Psoas muscle (tissue), 7 donors: ENCODE measurements at regions not wholly inside any gene's neighbourhood (a gene's known extent, or its start where the extent isn't known, plus 50 kb on each side); places are given as distances from the start of the nearest gene placed in this dataset.

Source experiments
- ATAC-seq, 4 donors: fragments of 200-7000 bp; cut with Tn5 transposase; one replicate each; pipeline ENCODE4 v1.9.1; 2020; ENCODE audit warnings: moderate library complexity in 3 of 4, mild to moderate bottlenecking in 2 of 4
- DNase-seq, 2 donors: peaks; one replicate each; pipeline ENCODE4 v3.0.0-alpha.2; 2020
- H3K27ac ChIP-seq: fragments of 200-600 bp; one replicate; pipeline ENCODE4 v1.8.0; 2022
- H3K27me3 ChIP-seq, 3 donors: fragments of 200-600 bp in 1 of 3; one replicate each; pipeline versions ENCODE4 v1.6.1 to v1.8.0; 2013 to 2022; ENCODE audit warnings: low read length in 2 of 3, mild to moderate bottlenecking in 2 of 3, moderate library complexity in 1 of 3; ENCODE audit not compliant: insufficient read depth in 3 of 3
- H3K36me3 ChIP-seq, 2 donors: fragments of 200-600 bp in 1 of 2; one replicate each; pipeline versions ENCODE4 v1.6.1 to v1.8.0; 2013 to 2022; ENCODE audit warnings: low read depth in 1 of 2, mild to moderate bottlenecking in 1 of 2, moderate library complexity in 1 of 2; ENCODE audit not compliant: insufficient read depth in 1 of 2
- H3K4me1 ChIP-seq: fragments of 200-600 bp; one replicate; pipeline ENCODE4 v1.8.0; 2022
- H3K4me3 ChIP-seq: fragments of 200-600 bp; one replicate; pipeline ENCODE4 v1.8.0; 2022; ENCODE audit warnings: mild to moderate bottlenecking
- H3K9me3 ChIP-seq: fragments of 200-600 bp; one replicate; pipeline ENCODE4 v1.8.0; 2022
- CTCF ChIP-seq: fragments of 200-600 bp; IDR thresholded peaks from one replicate; pipeline ENCODE4 v1.8.0; 2022; ENCODE audit warnings: antibody characterized with exemption
- WGBS, 3 donors: extraction: QIAGEN DNeasy Blood & Tissue Kit; methylation state at CpG; one replicate each; pipeline versions ENCODE4 v1.1.6 to v1.1.7; 2013; 5-methylcytosine and 5-hydroxymethylcytosine counted together
- intact Hi-C, 2 donors: fragments of 100-400 bp; cut with DNase I; formaldehyde crosslinking; loops; one replicate each; pipeline versions ENCODE4 v1.11.0 to v1.14.2; 2022
- donor health status: healthy with polysubstance abuse.
- donor health status: DM: no; HTN: no; CAD: no; lungs with moderate emphysema.
- donor health status: Bipolar disorder and iron deficiency.
- donor health status: healthy.
- donor health status: DM: yes; HTN: yes; CAD: no.
- donor health status: DM: no; HTN: no; CAD: no.
- donor health status: DM: yes; HTN: yes; CAD: no.

GRCh38 chr5:145471831-145472612, 363.1 kb downstream of the PRELID2 start:
- no peaks in the 10 kb centered on the region for H3K4me1 ChIP-seq
- ATAC-seq (no peak), DNase-seq (no peak)
- H3K9me3 ChIP-seq = no peaks in the 10 kb centered on the region
- TF ChIP-seq CTCF = no peak
- H3K4me3 ChIP-seq = no peak overlapping the region
- no peak overlapping the region for H3K27ac ChIP-seq
- intact Hi-C loops = no loop called here
- WGBS, 3 donors = 50 to 85% (median 57%) methylated on average over 1 of the region's 1 CpG
- H3K27me3 ChIP-seq = no peaks in the 10 kb centered on the region
- no peaks in the 10 kb centered on the region for H3K36me3 ChIP-seq

DNA sequence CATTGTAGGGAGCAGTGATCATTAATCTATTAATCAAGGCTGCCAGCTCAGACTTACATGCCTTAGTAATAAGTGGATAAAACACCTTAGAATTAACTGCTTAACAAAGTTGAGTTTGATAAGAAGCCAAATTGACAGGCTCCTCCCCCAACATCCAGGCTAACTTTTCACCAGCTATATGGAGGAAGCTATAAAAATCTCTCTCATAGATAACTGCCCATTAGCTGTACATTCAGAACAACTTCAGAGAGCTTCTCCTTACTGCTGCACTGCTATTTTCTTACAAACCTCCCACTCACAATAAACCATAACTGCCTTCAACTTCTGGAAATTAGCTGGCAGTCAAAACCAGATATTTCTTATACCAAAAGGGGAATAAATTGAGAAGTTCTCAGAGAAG, 364.1 kb downstream of the PRELID2 start:
- no peak for TF ChIP-seq CTCF

DNA sequence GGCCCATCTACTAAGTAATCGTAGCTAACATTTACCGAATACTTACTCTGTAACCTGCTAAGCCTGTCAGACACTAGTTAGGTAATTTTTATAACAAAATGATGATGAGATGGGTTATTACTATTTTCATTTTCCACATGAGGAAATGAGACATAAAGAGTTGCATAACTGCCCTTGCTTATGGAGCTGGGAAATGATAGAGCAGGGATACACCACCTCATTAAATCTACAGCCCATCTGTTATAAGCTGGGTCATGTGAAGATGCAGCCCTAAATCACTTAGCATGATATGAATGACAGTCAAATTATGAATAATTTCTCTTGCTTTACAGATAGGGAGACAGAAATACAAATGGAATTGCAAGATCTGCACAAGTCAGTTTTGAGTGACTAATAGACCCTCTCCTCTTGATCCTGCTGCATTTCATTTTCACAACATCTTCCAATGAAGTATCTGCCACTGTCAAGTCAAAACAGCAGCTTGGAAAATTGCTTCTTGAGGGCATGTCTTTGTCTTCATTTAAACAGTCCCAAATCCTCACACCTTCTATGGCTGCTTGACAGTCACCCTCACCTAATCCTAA, 364.7 kb downstream of the PRELID2 start:
- no peaks in the 10 kb centered on the region for H3K27me3 ChIP-seq
- no peaks in the 10 kb centered on the region for H3K36me3 ChIP-seq
- no peak overlapping the region for H3K27ac ChIP-seq
- intact Hi-C loops = no loop called here
- H3K4me3 ChIP-seq = no peak overlapping the region
- DNase-seq (no peak), ATAC-seq (no peak)
- TF ChIP-seq CTCF = no peak
- H3K4me1 ChIP-seq = no peaks in the 10 kb centered on the region
- no peaks in the 10 kb centered on the region for H3K9me3 ChIP-seq
- whole genome bisulfite sequencing, 3 donors = 89 to 97% (median 93%) methylated on average over 2 of the region's 2 CpGs

More for the DNA sequence above, 364.1 kb downstream of the PRELID2 start:
- no peak for DNase-seq
- no peak overlapping the region for H3K27ac ChIP-seq
- H3K4me3 ChIP-seq = no peak overlapping the region
- intact Hi-C loops = no loop called here
- no peaks in the 10 kb centered on the region for H3K27me3 ChIP-seq
- H3K36me3 ChIP-seq = no peaks in the 10 kb centered on the region
- H3K4me1 ChIP-seq = no peaks in the 10 kb centered on the region
- no peak for ATAC-seq
- H3K9me3 ChIP-seq = no peaks in the 10 kb centered on the region

GRCh38 chr5:145467446-145467845, 367.7 kb downstream of the PRELID2 start:
- ATAC-seq = no peak

More at GRCh38 chr5:145467446-145467845, 367.7 kb downstream of the PRELID2 start:
- intact Hi-C loops = no loop called here
- 88 to 96% (median 94%) methylated on average over 3 of the region's 3 CpGs for WGBS, 3 donors
- Histone ChIP-seq H3K4me1 (no peaks in the 10 kb centered on the region), H3K36me3 (no peaks in the 10 kb centered on the region), H3K9me3 (no peaks in the 10 kb centered on the region), H3K4me3 (no peak overlapping the region), H3K27ac (no peak overlapping the region), H3K27me3 (no peaks in the 10 kb centered on the region)
- no peak for TF ChIP-seq CTCF
- DNase-seq = no peak
